ENCODE measurements at regions not wholly inside any gene's neighbourhood (a gene's known extent, or its start where the extent isn't known, plus 50 kb on each side); places are given as distances from the start of the nearest gene placed in this dataset.
"Not testable (repeated sequence)": the region's sequence is repeated elsewhere in the genome, so short reads cannot be mapped to it uniquely, and the experiment has no call there.

DNA sequence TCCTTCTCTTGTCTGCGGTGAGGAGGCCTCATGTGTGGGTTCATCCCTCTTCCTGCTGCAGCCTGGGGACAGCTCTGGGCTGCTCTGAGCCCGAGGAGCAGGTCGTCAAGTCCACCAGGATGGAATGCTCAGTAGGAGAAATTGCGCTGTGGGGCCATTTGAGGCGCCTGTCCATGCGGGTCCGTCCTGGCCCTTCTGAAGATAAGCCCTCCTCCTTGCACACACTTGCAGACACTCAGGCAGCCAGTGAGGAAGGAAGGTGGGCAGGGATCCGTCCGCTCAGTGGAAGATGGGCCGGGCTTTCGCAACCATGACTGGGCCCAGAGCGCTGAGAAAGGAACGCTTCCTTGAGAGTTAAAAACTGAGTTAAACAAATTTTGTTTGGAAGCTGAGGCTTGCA lies 356.8 kb downstream of the GLRX3 start:
- no peak for FAIRE-seq

DNA sequence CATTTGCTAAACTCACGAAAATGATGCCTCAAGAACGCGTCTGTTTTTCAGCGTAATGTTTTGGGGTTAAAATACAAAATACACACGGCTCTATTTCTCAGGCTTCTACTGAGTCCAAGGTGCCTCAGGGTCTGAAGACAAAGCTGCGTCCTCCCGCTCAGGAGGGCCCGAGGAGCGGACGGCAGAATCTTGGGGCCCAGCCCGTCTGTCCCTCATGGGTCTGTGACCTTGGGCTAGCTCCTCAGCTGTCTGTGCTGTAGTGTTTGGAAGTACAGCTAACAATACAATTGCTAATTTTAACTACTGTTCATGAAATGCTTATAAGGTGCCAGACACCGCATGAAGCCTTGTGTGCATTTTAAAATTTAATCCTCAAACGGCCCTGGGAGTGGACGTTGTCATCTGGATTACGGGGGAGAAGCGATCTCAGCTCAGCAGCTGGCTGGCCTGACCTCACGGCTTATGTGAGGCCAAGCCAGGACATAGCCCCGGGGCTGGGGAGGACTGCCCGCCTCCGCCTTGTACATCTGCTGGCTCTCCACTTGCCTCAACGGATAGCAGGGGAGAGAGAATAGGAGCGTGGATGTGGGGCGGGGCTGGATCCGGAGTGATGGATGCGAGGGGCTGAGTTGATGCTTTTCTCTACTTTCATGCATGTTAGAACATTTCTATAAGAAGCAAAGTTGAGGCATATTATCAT lies 357.4 kb downstream of the GLRX3 start:
- no peak for FAIRE-seq

GRCh38 chr10:130495116-130495862 lies 359.1 kb downstream of the GLRX3 start:
- FAIRE-seq: no peak

- FAIRE-seq: no peak
Measured at GRCh38 chr10:130495891-130496636, 359.9 kb downstream of the GLRX3 start.

DNA sequence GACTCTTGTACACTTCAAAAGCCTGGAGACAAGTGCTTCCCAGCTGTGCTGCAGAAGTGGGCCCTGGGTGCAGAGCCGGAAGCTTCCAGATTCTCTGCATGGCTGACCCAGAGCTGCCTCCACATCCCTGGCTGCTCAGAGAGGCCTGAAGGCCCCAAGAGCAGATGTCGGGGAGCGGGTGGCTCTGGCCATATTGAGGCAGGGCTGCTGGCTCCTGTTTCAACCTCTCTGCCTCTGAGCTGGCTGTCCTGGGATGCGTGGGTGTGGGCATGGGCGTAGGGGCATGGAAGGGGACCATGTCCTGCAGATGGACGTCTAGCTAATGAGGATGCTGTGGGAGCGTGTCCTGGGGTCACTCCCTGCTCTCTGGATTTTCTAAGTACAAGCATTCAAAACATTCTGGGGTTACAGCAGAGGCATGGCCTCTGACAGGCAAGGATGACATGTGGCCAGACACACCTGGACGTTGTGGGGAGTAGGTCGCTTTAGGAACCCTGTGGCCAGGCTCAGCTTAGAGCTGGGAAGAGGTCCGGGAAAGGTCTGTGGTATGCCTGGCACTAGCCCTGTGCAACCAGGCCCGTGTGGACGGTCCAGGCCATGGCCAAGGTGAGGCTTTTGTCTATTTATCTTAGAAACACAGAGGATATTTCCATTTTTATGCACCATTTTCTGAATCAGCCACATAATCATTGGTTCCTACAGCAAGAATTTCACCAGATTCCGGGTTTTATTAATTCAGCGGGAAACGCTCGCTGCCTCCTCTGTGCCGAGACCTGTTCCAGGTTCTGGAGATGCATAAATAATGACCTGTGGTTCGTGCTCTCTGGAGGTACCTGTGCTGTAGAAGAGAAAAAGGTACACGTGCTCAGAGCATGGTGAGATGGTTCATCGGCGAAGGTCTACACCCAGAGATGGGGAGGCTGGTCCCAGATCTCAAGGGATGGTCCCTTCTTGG lies 361.1 kb downstream of the GLRX3 start:
- no peak for FAIRE-seq

DNA sequence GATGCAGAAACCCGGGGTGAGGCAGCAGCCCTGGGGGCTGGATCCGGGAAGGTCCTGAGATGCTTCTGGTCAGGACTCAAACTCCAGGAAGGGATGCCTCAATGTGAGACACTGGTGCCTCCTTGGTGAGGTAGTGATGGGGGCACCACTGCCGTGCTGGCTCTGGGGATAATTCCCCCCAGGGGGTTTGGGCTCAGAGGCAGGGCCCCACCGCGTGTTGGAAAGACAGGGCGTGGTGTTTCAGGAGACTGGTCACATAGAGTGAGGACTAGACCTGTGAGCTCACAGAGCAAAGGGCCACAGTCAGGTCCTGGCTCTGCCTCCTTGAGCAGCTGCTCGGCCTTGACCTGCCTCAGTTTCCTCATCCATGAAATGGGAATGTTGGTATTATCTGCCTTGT lies 361.9 kb downstream of the GLRX3 start:
- FAIRE-seq: no peak

DNA sequence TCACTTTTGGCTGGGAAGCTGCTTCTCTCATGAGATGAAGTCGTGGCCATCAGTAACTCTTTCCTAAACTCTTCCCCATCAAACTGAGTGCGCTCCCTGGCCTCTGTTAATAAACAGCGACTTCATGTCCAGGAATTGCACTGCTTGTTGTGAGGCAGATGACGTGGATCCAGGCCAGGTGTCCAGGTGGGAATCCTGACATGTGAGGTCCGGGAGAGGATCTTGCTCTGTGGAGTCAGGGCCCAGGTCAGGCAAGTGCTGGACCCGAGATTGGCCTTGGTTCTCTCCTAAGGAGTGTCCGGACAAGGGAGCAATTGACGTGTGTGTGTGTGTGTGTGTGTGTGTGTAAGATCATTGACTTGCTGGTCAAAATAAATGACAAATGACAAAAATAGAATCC lies 362.7 kb downstream of the GLRX3 start:
- FAIRE-seq: no peak

DNA sequence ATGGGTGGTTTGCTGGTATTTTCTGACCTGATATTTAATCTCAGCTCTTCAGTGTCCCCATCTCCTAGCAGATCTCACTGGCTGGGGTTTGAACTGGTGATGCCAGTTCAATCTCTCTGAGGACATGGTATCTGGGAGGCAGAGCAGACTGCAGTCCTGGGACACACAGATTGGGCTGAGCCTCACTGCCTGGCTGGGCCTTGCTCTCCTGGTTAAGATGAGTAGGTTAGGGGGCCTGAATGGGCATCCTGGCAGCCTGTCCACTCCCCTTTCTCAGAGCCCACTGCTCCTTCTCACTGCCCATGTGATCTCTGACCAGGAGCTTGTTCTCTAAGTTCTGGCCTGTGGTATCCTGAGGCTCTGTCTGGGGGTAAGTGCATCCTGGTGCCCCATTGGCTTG lies 363.4 kb downstream of the GLRX3 start:
- FAIRE-seq: no peak

GRCh38 chr10:130500261-130501000 lies 364.2 kb downstream of the GLRX3 start:
- FAIRE-seq: no peak

DNA sequence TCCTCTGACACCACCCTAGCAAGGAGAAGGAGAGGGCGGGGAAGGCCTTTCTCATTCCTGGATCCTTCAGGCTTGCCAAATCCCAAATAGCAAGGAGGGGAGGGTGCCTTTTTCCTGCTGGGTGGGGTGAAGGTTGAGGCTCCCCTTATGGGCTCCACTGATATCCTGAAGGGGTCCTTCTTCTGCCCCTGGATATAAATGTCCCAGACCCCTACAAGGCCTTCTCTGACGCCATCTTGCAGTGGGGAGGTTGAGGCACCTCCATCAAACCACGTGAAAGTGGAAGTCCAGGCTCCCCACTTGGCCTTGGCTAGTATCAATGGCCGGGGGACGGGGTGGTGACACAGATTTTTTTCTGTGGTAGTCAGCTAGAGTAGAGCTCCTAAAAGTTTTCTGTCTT lies 371.3 kb downstream of the GLRX3 start:
- no peak for FAIRE-seq

DNA sequence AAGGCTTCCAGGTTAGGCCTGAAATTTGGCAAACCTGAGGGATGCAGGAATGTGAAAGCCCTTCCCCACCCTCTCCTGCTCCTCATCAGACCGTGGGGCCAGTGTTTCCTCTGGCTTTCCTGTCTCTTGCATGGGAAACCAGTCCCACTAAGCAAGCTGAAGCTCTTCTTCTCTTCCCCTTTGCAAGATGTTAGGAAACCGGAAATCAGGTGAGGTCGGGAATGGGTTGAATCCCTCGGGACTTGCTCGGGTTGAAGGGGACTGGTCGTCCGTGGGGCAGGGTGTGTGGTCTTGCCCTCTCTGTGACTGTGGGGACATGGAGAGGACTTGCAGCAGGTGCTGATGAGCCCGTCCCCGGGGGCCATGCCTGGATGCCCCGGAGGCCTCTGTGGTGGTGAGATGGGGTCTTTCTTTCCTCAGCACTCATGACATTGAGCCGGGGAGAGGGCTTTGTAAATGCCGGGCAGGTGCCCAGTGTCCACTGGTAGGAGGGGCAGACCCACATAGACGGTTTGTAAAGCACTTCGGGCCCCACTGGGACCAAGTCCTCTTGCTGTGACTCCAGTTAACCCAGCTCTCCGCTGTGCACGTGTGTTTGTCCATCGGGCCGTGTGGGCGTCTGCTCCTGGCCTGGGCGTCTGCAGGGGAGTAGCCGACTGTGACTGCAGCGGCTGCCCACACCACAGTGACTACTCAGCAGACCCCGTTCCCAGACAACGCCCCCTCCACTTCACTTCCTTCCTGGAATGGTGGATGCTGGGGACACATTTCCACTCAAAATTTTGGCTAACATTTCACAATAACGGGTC lies 373.9 kb downstream of the GLRX3 start:
- no peak for FAIRE-seq

- no peak for FAIRE-seq
Measured at GRCh38 chr10:130510755-130511154, 374.6 kb downstream of the GLRX3 start.

- FAIRE-seq: no peak
Measured at GRCh38 chr10:130511766-130512165, 375.6 kb downstream of the GLRX3 start.

- no peak for FAIRE-seq
Measured at GRCh38 chr10:130512936-130513335, 376.7 kb downstream of the GLRX3 start.

DNA sequence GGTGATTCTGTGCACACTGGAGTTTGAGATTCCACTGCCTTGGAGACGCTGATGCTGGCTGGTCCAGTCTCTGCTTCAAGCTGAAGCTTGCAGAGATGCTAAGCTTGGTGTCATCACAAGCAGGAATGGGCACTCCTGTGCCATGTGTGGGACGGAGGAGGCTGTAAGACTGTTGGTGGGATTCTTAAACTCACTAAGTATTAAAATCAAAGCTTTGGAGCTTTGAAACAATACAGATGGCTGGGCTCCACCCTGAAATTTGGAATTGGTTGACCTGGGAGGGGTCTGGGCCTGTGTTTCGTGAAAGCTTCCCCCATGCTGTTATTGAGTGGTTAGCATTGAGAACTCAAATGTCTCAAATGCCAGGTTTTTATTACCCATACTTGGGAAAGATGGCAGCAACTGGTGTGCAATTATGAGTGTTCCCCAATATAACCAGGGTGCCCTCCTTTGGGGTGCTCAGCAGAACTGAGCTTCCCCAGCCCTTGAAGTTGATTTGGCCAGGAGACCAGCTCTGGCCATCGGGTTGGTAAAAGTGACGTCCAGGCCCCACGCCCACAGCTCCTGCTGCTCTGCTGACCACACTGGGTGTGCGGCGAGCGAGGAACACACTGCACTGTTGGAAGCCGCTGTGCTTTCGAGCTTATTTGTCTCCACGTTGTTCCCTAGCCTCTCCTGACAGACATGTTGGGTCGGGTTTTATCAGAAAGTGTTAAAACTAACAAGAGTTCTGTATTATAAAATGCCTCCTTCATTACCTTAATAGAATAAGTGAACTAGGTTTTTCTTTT lies 377.7 kb downstream of the GLRX3 start:
- no peak for FAIRE-seq

GRCh38 chr10:130515670-130516069 lies 379.5 kb downstream of the GLRX3 start:
- FAIRE-seq: no peak

DNA sequence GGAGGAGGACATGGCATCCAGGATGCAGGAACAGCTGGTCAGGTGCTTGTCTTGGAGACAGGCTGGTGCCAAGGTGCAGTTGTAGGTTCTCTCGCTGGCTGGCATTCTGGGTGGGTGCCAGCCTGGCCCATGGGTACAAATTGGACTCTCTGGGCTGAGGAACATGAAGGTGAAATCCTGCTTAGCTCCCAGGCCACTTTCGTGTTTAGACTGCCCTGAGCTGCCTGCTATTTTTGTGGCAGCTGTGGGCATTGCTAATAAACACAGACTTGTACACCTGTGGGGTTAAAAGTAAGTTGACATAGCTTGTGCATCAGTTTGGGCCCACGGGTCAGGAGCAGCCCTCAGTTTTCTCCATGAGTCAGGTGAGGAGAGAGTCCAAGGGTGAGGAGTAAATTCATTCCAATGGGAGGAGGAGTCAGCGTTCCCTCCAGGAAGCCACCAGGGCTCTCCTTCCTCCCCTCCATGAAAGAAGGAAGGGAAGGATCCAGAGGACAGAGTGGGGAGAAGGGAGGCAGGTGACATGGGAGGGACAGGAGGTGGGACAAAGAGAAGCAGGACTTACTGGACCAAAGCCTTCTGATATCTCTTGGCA lies 380.0 kb downstream of the GLRX3 start:
- FAIRE-seq: no peak

- FAIRE-seq: not testable (repeated sequence)
Measured at GRCh38 chr10:130518921-130519320, 382.7 kb downstream of the GLRX3 start.

DNA sequence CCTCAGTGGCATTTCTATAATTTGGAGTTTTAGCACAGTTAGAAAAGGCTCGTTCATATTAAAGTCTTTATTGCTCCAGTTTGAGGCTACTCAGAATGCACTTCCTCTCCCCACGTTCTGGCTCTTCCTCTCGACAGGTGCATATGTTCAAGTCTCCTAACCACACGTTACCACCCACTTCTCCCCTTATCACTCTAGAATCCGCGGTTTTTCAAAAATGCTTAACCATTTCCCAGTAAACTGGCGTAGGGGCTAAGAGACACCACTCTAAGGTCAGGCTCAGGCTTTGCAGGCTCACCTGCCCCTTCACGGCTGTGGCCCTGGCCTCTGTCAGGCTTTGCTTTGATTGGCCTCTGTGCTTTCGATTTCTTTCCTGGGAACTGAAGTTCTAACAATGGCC lies 383.6 kb downstream of the GLRX3 start:
- no peak for FAIRE-seq

- FAIRE-seq: no peak
Measured at GRCh38 chr10:130531312-130531711, 395.1 kb downstream of the GLRX3 start.

Data from A204.1 (cell line).